IPS DF 4.7 (cell line): ENCODE measurements at regions not wholly inside any gene's neighbourhood (a gene's known extent, or its start where the extent isn't known, plus 50 kb on each side); places are given as distances from the start of the nearest gene placed in this dataset.

Experiments used
- DNase-seq: peaks from one replicate; pipeline ENCODE4 v3.0.0-alpha.2; 2013; ENCODE audit warnings: low spot score; ENCODE audit errors: extremely low read depth

GRCh38 chrX:116596010-116596409 is 133.2 kb upstream of the CT83 start:
- DNase-seq = no peak
